Suppressor macrophage treated with lipopolysaccharide for 4 hours (primary cell): ENCODE measurements at regions not wholly inside any gene's neighbourhood (a gene's known extent, or its start where the extent isn't known, plus 50 kb on each side); places are given as distances from the start of the nearest gene placed in this dataset.

ENCODE experiments used
- DNase-seq: peaks from one replicate; pipeline ENCODE4 v3.0.0-alpha.2; 2020

GRCh38 chr6:22467645-22468044 lies 101.7 kb upstream of the HDGFL1 start:
- DNase-seq: no peak

DNA sequence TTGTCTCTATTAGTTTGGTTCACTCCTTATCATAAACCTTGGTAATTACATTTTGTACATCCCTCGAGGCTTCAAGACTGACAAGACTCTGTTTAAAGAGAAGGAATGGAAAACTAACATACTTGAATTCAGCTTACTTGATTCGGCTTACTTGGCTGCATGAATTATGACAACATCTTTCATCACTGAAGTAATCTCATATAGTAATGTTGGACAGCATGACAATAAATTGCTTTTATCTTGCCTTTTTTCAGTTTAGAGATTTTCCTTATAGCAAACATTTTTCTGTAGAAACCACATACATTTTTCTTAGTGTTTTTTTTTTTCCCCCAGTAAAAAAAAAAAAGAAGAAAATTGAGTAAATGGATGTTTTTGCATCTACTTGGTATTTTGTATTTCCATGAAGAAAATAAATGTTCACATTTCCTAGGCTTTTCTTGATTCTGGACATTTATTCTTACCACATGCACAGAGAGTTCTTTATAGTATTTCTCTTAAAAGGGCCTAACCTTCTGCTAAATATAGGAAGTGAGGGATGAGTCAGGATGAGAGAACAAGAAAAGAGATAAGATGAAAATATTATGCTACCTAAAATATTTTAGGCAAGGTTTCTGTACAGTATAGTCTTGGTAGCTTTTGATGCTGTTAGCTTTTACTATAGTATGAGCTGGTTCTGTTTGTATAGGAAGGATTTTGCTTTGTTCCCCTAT lies 101.0 kb upstream of the HDGFL1 start:
- no peak for DNase-seq

DNA sequence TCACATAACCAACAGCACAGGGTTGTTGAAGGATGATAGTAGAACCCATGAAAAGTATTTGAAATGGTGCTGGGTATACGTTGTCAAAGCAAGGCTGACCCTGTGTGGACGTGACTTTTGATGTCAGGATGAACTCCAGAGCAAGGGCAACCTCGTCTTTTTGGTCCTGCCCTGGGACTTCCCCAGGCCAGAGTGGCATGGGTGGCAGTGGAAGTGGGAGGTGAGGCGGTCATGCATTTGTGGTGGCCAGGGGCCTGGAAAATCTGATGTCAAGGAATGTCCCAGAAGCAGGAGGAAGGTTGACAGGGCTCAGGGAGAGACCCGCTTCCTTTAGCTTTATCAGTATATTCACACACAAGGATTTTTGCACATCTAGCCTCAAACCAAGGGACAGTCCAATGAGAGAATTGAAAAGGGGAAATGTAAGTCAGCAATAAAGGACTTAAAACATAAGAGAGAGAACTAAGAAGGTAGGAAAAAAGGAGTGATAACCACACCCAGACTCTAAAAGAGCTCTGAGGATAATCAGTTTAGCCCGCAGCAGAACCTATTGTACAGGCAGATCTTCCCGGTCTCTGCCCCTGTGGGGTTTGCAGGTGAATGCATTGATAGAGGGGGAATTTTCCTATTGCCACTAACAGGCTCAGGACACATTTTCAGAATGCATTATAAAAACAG lies 98.8 kb upstream of the HDGFL1 start:
- no peak for DNase-seq

DNA sequence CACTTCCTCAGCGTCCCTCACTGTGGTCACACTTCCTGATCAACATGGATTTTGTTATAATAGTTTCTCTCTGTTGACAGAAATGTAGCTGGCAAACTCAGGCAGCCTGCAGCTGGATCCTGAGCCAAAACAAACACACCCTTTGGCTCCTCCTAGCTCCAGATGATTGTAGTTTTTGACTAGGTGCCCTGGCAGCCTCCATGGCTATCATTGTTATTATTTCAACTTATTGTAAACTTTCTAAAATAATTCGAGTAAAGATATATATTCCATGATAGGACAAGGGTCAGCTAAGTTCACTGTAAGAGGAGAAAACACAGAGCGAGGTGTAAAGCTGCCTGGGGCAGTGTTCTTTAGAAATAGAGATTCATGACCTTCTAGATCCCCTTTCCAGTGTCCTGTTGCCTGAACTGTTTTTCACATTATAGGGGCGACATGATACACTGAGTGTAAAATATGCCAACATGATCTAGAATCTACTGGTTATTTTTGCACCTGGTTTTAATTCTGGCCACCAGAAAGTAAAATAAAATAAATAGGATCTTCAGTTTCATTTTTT lies 98.2 kb upstream of the HDGFL1 start:
- DNase-seq: no peak

DNA sequence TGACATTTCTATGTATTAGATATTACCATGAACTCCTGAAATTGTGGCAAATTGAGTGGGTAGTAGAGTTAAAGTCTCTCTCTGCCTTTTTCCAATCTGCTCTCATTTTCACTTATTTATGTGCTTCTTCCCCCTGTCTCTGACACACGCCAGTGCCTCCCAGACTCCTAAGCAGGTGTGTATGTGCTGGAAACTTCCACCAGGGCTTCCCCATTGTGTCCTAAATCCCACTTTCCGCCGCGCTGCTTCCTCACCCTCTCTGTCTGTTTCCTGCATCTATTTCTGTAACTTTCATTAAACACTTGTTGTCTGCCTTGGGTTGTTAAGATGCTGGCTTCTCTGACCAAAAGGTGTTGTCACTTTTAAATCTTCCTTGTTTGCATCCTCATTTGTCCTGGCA lies 97.6 kb upstream of the HDGFL1 start:
- DNase-seq: no peak

DNA sequence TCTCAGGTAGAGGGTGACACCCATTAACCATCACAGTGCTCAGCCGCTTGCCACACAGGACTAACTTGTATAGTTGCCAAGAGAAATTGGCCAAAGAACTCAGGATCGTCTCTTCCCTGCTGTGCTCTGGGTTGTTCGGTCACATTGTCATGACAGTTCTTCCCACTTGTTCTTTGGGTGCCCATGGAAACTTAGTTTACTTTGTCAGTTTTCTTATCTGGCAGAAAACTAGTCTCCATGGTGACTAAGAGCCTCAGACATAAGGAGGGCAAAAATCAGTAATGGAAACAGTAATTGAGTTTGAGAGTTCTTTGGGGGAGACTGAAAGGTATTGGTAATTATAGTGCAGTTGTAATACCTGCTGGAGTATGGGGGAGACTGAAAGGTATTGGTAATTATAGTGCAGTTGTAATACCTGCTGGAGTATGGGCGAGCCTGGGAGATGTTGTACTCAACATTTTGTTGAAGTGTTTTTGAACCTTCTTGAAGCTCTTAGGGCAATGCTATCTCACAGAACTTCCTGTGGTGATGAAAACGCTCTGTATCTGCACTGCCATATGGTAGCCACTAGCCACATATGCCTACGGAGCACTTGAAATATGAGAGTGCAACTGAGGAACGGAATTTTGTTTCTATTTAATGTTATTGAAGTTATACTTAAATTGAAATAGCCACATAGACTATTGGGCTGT lies 95.2 kb upstream of the HDGFL1 start:
- no peak for DNase-seq

DNA sequence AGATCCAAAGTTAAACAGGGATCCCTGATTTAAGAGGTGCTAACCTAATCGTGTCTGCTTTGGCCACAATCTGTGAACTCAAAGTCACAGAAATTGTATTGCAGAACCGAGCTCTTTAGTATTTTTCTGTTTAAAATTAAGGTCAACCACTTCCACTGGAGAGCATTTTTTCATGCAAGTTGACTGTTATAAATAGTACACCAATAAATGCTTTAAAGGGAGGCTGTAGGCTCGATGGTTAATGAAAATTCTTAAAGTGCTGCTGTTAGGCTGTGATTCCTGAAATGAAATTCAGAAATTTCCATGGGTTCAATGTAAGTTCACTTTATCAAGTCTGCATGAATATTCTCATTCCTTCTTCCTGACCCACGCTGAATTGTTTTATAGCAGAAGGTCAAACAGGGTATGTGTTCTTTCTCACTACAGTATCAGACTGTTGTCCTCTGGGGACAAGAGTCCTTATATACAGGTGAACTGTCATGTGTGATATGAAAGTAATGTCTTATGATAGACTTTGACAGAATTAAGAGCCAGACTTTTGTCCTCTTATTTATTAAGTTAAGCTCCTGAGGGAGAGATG lies 92.5 kb upstream of the HDGFL1 start:
- no peak for DNase-seq

DNA sequence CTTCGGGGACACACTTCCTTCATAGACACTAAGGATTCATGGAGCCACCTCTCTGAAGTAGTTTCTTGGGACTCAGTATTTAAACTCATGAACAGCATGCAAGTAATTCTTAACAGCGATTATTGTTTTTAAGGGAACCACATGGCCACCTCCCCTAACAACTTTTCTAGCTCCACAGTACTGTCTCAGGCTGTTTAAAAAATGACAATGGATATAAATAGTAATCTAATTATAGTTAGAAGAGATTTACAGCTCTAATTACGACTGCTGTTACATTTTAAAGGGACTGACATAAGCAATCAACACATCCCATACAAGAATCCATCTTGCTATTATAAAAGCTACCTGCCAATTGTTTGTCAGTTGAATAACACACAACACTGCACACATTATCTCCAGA lies 72.1 kb upstream of the HDGFL1 start:
- DNase-seq: no peak

DNA sequence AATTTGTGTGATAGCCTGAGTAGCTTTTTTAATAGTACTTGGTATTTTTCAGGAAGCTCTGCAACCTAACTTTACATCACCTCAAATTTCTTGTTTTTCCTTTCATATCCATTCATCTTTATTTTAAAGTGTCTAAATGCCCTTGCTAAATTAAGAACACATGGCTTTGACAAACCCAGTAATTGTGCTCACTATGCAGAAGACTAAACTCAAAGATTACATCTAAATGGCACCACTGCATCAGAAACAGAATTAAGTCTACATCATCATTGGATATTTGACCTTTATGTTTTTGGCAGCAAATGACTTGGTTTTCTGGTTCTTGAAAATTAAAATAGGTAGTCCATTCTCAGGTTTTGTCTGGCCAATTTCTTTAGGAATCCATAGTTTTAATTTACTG lies 69.6 kb upstream of the HDGFL1 start:
- no peak for DNase-seq

DNA sequence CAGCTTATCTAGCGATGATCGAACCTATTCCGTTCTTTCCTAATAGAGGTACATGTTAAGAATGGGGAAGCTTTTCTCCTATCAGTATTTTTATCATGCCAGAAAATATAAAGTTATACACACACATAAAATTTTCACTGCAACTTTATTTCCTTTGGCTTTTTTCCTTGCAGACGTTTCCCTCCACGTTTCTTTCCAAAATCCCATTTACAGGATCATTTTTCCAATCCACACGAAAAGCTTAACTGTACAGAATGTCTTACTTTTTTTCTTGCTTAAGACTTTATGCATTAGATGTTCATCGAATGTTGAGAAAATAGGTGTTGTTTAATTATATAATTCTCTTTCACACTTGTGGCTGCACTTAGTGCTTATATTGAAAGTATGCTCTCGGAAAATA lies 62.9 kb upstream of the HDGFL1 start:
- no peak for DNase-seq

- no peak for DNase-seq
Measured at GRCh38 chr6:22512686-22513427, 56.5 kb upstream of the HDGFL1 start.

DNA sequence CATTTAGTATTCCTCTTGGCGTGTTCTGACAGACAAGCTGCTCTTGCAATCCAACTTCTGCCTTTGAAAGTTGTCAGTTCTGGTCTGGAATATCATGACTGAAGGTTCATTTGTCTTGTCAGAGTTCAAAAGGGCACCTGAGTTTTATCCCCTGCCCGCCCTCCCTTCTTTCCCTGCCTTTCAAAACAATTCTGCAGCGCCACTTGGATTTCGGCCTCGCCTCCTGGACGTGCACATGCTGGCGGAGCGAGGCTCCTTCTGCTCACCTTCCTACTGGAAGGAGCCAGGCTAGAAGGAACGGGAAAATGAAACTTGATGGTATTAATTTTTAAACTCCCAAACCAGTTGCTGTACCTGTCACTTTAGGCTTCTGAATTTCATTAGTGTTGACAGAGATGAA lies 55.7 kb upstream of the HDGFL1 start:
- DNase-seq: no peak

DNA sequence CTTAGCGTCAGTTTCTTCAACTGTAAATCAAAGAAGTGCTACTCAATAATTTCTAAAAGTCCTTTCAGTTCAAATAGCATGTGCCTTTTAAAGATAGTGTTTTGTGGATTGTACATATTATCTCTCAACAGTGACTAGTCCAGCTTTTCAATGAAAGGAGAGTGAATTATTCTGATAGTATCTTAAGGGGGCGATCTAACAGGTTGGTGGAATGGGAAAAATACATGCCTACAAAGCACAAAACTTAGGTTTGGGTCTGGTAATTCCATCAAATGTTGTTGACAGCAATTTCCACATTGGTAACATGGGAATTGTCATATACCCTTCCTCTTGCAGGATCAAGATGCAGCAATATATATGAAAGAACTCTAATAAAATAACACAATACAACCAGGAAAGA lies 50.1 kb upstream of the HDGFL1 start:
- DNase-seq: no peak
